DND-41 (cell line): ENCODE measurements at regions not wholly inside any gene's neighbourhood (a gene's known extent, or its start where the extent isn't known, plus 50 kb on each side); places are given as distances from the start of the nearest gene placed in this dataset.

Experiments
- EZH2 ChIP-seq: IDR thresholded peaks from 3 replicates; pipeline ENCODE4 v1.6.1; 2012; ENCODE audit warnings: borderline replicate concordance, low read depth, mild to moderate bottlenecking, moderate library complexity, low read length, inconsistent platforms; ENCODE audit not compliant: severe bottlenecking
- TF ChIP-seq, protein P1 (sequence below): IDR thresholded peaks from 2 replicates; pipeline ENCODE4 v1.5.1; 2012; ENCODE audit warnings: borderline replicate concordance, low read length, moderate library complexity, mild to moderate bottlenecking; ENCODE audit not compliant: poor library complexity, severe bottlenecking; ENCODE audit errors: extremely low read depth

DNA sequence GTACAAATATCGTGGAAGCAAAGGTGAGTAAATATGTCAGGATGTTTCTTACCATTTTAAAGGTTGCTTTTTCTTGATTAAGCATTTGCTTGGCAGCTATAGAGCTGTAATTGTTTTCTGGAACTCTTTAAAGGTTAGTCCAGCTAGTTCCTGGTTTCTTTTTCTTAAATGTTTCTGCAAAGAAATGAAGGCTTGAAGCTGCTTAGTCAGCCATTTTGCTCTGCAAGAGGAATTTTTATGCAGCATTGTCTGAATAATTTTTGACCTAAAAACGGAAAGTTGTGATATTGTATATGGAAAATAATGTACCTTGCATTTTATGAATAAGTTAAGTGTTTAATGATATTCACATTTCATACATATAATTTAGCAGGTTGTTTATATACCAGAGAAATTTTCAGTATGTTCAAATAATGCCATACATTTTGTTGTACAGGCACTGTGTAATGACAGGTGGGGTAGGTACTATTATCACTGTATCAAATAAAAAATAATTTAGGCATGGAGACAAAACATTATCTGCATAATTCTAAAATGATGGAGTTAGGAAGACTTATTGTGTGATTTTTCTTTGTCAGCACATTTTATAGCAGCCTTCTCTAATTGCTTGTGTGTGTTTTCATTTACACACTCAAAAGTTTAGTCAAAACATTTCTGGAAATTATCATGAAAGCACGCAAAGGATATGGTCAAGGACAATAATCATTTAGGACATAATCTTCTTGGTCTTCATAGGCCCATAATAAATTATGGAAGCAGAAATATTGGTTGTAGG, 624.4 kb downstream of the NCAM2 start:
- TF ChIP-seq, protein P1, sequence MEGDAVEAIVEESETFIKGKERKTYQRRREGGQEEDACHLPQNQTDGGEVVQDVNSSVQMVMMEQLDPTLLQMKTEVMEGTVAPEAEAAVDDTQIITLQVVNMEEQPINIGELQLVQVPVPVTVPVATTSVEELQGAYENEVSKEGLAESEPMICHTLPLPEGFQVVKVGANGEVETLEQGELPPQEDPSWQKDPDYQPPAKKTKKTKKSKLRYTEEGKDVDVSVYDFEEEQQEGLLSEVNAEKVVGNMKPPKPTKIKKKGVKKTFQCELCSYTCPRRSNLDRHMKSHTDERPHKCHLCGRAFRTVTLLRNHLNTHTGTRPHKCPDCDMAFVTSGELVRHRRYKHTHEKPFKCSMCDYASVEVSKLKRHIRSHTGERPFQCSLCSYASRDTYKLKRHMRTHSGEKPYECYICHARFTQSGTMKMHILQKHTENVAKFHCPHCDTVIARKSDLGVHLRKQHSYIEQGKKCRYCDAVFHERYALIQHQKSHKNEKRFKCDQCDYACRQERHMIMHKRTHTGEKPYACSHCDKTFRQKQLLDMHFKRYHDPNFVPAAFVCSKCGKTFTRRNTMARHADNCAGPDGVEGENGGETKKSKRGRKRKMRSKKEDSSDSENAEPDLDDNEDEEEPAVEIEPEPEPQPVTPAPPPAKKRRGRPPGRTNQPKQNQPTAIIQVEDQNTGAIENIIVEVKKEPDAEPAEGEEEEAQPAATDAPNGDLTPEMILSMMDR = no peak
- no peak for TF ChIP-seq EZH2
